H1 (cell line): ENCODE measurements at regions not wholly inside any gene's neighbourhood (a gene's known extent, or its start where the extent isn't known, plus 50 kb on each side); places are given as distances from the start of the nearest gene placed in this dataset.
"Not testable (repeated sequence)": the region's sequence is repeated elsewhere in the genome, so short reads cannot be mapped to it uniquely, and the experiment has no call there.

ENCODE experiments used
- CTCF ChIA-PET: fragments of 300-600 bp; sonication (Branson Sonifier 250); formaldehyde crosslinking; loops from one replicate; lab custom pipeline; 2021; ENCODE audit not compliant: partially characterized antibody; lab: Charles Lee
- POLR2A ChIA-PET: fragments of 300-600 bp; sonication (Branson Sonifier 250); formaldehyde crosslinking; loops from one replicate; lab custom pipeline; 2021; ENCODE audit warnings: inconsistent platforms; ENCODE audit not compliant: partially characterized antibody; lab: Charles Lee
- DNase-seq, 2 experiments: peaks; one replicate each; pipeline versions ENCODE4 v3.0.0 to v3.0.0-alpha.2; 2010 to 2022; ENCODE audit warnings: low spot score in 2 of 2, low read depth in 1 of 2, mixed read lengths in 1 of 2
- FAIRE-seq: peaks from 2 replicates; lab custom pipeline; 2011; peaks lifted over from hg19 to GRCh38; lab: Jason Lieb, UNC
- H2AFZ ChIP-seq: 2 replicates; pipeline ENCODE4 v1.8.1; 2012; ENCODE audit warnings: low read length, inconsistent platforms
- H2AK5ac ChIP-seq: 2 replicates; pipeline ENCODE4 v1.6.1; 2013; ENCODE audit warnings: low read depth, low read length
- H2BK120ac ChIP-seq: replicated peaks from 2 replicates; pipeline ENCODE3; 2013; ENCODE audit warnings: low read depth, low read length, inconsistent platforms
- H2BK12ac ChIP-seq: 2 replicates; pipeline ENCODE4 v1.6.1; 2013; ENCODE audit warnings: low read depth, low read length
- H2BK15ac ChIP-seq: 2 replicates; pipeline ENCODE4 v1.6.1; 2013; ENCODE audit warnings: low read length
- H2BK20ac ChIP-seq: 2 replicates; pipeline ENCODE4 v1.6.1; 2013; ENCODE audit warnings: low read length
- H2BK5ac ChIP-seq: 2 replicates; pipeline ENCODE4 v1.6.1; 2013; ENCODE audit warnings: low read depth, low read length
- H3K14ac ChIP-seq: 2 replicates; pipeline ENCODE4 v1.6.1; 2013; ENCODE audit warnings: inconsistent platforms; ENCODE audit not compliant: insufficient read length
- H3K18ac ChIP-seq: 2 replicates; pipeline ENCODE4 v1.6.1; 2013; ENCODE audit warnings: low read length; ENCODE audit errors: extremely low read depth
- H3K23ac ChIP-seq: 2 replicates; pipeline ENCODE4 v1.6.1; 2013; ENCODE audit warnings: inconsistent platforms; ENCODE audit not compliant: insufficient read length
- H3K23me2 ChIP-seq: 2 replicates; pipeline ENCODE4 v1.6.1; 2013; ENCODE audit warnings: low read depth, low read length
- H3K27ac ChIP-seq: 2 replicates; pipeline ENCODE4 v1.6.1; 2011; ENCODE audit warnings: low read depth, low read length, inconsistent platforms
- H3K27me3 ChIP-seq, 4 experiments: replicated peaks in 1 of 4; 1 replicate in 1 of 4; 2 replicates in 3 of 4; pipeline versions ENCODE4 v1.6.1 to v1.8.1; 2011 to 2013; ENCODE audit warnings: low read length in 3 of 4, mild to moderate bottlenecking in 3 of 4, inconsistent platforms in 2 of 4, mixed read lengths in 2 of 4, moderate library complexity in 1 of 4; ENCODE audit not compliant: control insufficient read depth in 3 of 4, insufficient read depth in 3 of 4; ENCODE audit errors: extremely low read depth in 1 of 4
- H3K36me3 ChIP-seq, 4 experiments: 2 replicates each; pipeline versions ENCODE4 v1.6.1 to v1.8.1; 2011 to 2013; ENCODE audit warnings: mild to moderate bottlenecking in 4 of 4, low read length in 3 of 4, moderate library complexity in 2 of 4, control low read depth in 1 of 4, inconsistent platforms in 1 of 4; ENCODE audit not compliant: insufficient read depth in 4 of 4, control insufficient read depth in 2 of 4
- H3K4ac ChIP-seq: replicated peaks from 2 replicates; pipeline ENCODE3; 2013; ENCODE audit warnings: low read length, low read depth, mixed read lengths, inconsistent platforms; ENCODE audit not compliant: insufficient read length
- H3K4me1 ChIP-seq, 4 experiments: replicated peaks in 1 of 4; 1 replicate in 1 of 4; 2 replicates in 3 of 4; pipeline versions ENCODE4 v1.6.1 to v1.8.1; 2011 to 2013; ENCODE audit warnings: low read length in 3 of 4, inconsistent platforms in 2 of 4, mixed read lengths in 1 of 4; ENCODE audit not compliant: insufficient read depth in 4 of 4, control insufficient read depth in 3 of 4
- H3K4me2 ChIP-seq, 2 experiments: 2 replicates each; pipeline versions ENCODE4 v1.6.1 to v1.8.1; 2011 to 2013; ENCODE audit warnings: low read depth in 2 of 2, low read length in 2 of 2, control low read depth in 1 of 2, inconsistent platforms in 1 of 2, mild to moderate bottlenecking in 1 of 2; ENCODE audit not compliant: insufficient read depth in 1 of 2
- H3K4me3 ChIP-seq, 4 experiments: fragments of 200-600, 300-600 bp in 1 of 4; sonication (generic), shearing (Covaris generic), sonication (Bioruptor Twin) in 1 of 4; 2 replicates each; pipeline versions ENCODE4 v1.5.1 to v1.8.1; 2011 to 2016; ENCODE audit warnings: low read length in 4 of 4, low read depth in 3 of 4, control low read depth in 2 of 4, inconsistent platforms in 2 of 4, mild to moderate bottlenecking in 2 of 4, mixed read lengths in 1 of 4, moderate library complexity in 1 of 4; ENCODE audit not compliant: insufficient read depth in 2 of 4; ENCODE audit errors: extremely low read depth in 1 of 4
- H3K56ac ChIP-seq: replicated peaks from 2 replicates; pipeline ENCODE3; 2013; ENCODE audit warnings: low read depth, mild to moderate bottlenecking, mixed read lengths, low read length, inconsistent platforms; ENCODE audit not compliant: insufficient read length
- H3K79me1 ChIP-seq: 2 replicates; pipeline ENCODE4 v1.6.1; 2013; ENCODE audit warnings: low read depth, low read length, control low read depth
- H3K79me2 ChIP-seq, 2 experiments: 2 replicates each; pipeline versions ENCODE4 v1.6.1 to v1.8.1; 2012 to 2013; ENCODE audit warnings: low read length in 2 of 2, mild to moderate bottlenecking in 2 of 2, inconsistent platforms in 1 of 2; ENCODE audit not compliant: insufficient read depth in 2 of 2, control insufficient read depth in 1 of 2
- H3K9ac ChIP-seq, 4 experiments: replicated peaks in 1 of 4; 1 replicate in 1 of 4; 2 replicates in 3 of 4; pipeline versions ENCODE4 v1.6.1 to v1.8.1; 2011 to 2013; ENCODE audit warnings: low read depth in 3 of 4, low read length in 3 of 4, control low read depth in 2 of 4, mild to moderate bottlenecking in 2 of 4, moderate library complexity in 2 of 4, inconsistent platforms in 1 of 4; ENCODE audit errors: extremely low read depth in 1 of 4
- H3K9me3 ChIP-seq, 2 experiments: 2 replicates each; pipeline versions ENCODE4 v1.6.1 to v1.8.1; 2012 to 2013; ENCODE audit warnings: mild to moderate bottlenecking in 2 of 2, moderate library complexity in 2 of 2, control low read depth in 1 of 2, inconsistent platforms in 1 of 2, low read depth in 1 of 2, low read length in 1 of 2, mixed read lengths in 1 of 2; ENCODE audit not compliant: insufficient read depth in 2 of 2
- H4K20me1 ChIP-seq, 2 experiments: replicated peaks in 1 of 2; 2 replicates each; pipeline versions ENCODE3 to v1.8.1; 2011 to 2013; ENCODE audit warnings: inconsistent platforms in 2 of 2, low read length in 2 of 2, mild to moderate bottlenecking in 1 of 2; ENCODE audit not compliant: insufficient read depth in 2 of 2, control insufficient read depth in 1 of 2
- H4K5ac ChIP-seq: 2 replicates; pipeline ENCODE4 v1.6.1; 2013; ENCODE audit warnings: low read length, low read depth, mixed read lengths, inconsistent platforms; ENCODE audit not compliant: insufficient read length
- H4K8ac ChIP-seq: 2 replicates; pipeline ENCODE4 v1.8.0; 2013; ENCODE audit warnings: mild to moderate bottlenecking, moderate library complexity, low read length, inconsistent platforms; ENCODE audit not compliant: insufficient read depth; ENCODE audit errors: extremely low read depth
- H4K91ac ChIP-seq: replicated peaks from 2 replicates; pipeline ENCODE3; 2013; ENCODE audit warnings: low read length, mixed read lengths, inconsistent platforms; ENCODE audit not compliant: insufficient read length
- WGBS, 2 experiments: shearing (Covaris generic) in 1 of 2; methylation state at CpG; one replicate each; pipeline versions ENCODE4 v1.1.6 to v1.1.7; 2013 to 2015; ENCODE audit warnings: low lambda C conversion rate in 2 of 2, mixed read lengths in 2 of 2, inconsistent platforms in 1 of 2, low coverage in 1 of 2, missing lambda C conversion rate in 1 of 2; ENCODE audit not compliant: insufficient replicate concordance in 2 of 2, insufficient coverage in 1 of 2, insufficient read length in 1 of 2; ENCODE audit errors: extremely low coverage in 1 of 2, missing lambda C conversion rate in 1 of 2; 5-methylcytosine and 5-hydroxymethylcytosine counted together

- H3K4me1 ChIP-seq, H3K23ac ChIP-seq, H2BK5ac ChIP-seq, H3K56ac ChIP-seq, FAIRE-seq, H3K4ac ChIP-seq, H4K8ac ChIP-seq, H3K9me3 ChIP-seq, H3K9ac ChIP-seq, H3K4me2 ChIP-seq, H2BK15ac ChIP-seq, H3K23me2 ChIP-seq, H3K18ac ChIP-seq, H3K27me3 ChIP-seq, H3K4me3 ChIP-seq, H3K14ac ChIP-seq, H3K79me1 ChIP-seq, H2BK120ac ChIP-seq, H3K79me2 ChIP-seq, H4K5ac ChIP-seq, H3K36me3 ChIP-seq, H2BK12ac ChIP-seq, CTCF ChIA-PET, H3K27ac ChIP-seq, H4K20me1 ChIP-seq, H2AK5ac ChIP-seq, H2BK20ac ChIP-seq, H4K91ac ChIP-seq, DNase-seq, H2AFZ ChIP-seq, POLR2A ChIA-PET: not testable (repeated sequence)
- WGBS, 2 experiments, result 92% methylated on average over 1 of the region's 1 CpG; no CpG with 5 or more reads in 1 of the 2 experiments
Measured at GRCh38 chr17:15802917-15803316, 70.8 kb downstream of the TBC1D26 start.

GRCh38 chr17:15806825-15807224 is 74.7 kb downstream of the TBC1D26 start:
- H3K23ac ChIP-seq, H3K79me2 ChIP-seq, FAIRE-seq, H2BK12ac ChIP-seq, H2AK5ac ChIP-seq, H3K23me2 ChIP-seq, H3K9me3 ChIP-seq, H3K79me1 ChIP-seq, H3K27ac ChIP-seq, H4K5ac ChIP-seq, H4K20me1 ChIP-seq, H3K4me1 ChIP-seq, H3K56ac ChIP-seq, POLR2A ChIA-PET, CTCF ChIA-PET, H4K8ac ChIP-seq, H3K14ac ChIP-seq, H2AFZ ChIP-seq, H2BK20ac ChIP-seq, H4K91ac ChIP-seq, H2BK15ac ChIP-seq, DNase-seq, H3K18ac ChIP-seq, H3K9ac ChIP-seq, H3K4me3 ChIP-seq, H2BK120ac ChIP-seq, H3K36me3 ChIP-seq, H3K27me3 ChIP-seq, H3K4ac ChIP-seq, H3K4me2 ChIP-seq, H2BK5ac ChIP-seq: not testable (repeated sequence)
- WGBS, 2 experiments, result 100% methylated on average over 2 of the region's 4 CpGs; no CpG with 5 or more reads in 1 of the 2 experiments
